ENCODE measurements at regions not wholly inside any gene's neighbourhood (a gene's known extent, or its start where the extent isn't known, plus 50 kb on each side); places are given as distances from the start of the nearest gene placed in this dataset.

DNA sequence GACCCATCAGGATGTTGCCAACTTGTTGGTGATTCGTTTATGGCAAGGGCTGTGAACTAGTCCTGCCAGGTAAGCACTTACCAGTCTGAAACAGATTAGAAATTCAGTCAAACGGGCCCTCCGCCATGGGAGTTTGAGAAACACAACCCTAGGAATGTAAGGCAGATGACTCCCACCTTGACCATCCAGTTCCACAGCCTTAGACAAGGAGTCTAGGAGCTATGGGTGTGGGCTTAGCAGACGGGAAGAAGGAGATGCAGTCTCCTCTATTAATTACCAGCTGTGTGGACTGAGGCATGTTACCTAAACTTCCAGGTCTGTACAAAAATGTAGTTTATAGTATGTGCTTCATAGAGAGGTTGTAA is 319.4 kb upstream of the NCKAP5 start:
- dilution Hi-C loops (cut with HindIII; ENCODE audit: low sequenced_read_pairs, unreplicated experiment), result no loop called here
- no peak for ATAC-seq (ENCODE audit: low read depth)
- peak overlapping the region; percentile 90 for H4K91ac ChIP-seq (ENCODE audit: insufficient read depth, low read depth, low read length)
- H3K4me1 ChIP-seq (ENCODE audit: control insufficient read depth, insufficient read depth, low read length), result peaks cover 22% of the 10 kb centered on the region
- no peak overlapping the region for H3K4me2 ChIP-seq (ENCODE audit: low read depth, low read length)
- H3K9me1 ChIP-seq (ENCODE audit: insufficient read depth, low read length), result peaks cover 8% of the 10 kb centered on the region; the same call in 1 of the 2 replicates
- no peak overlapping the region for H3K9ac ChIP-seq (ENCODE audit: low read depth, low read length)
- H2BK20ac ChIP-seq (ENCODE audit: low read depth, low read length), result peak overlapping the region; percentile 89
- H3K27ac ChIP-seq (ENCODE audit: insufficient read depth, low read length), result peak overlapping the region; percentile 71; the same call in 1 of the 2 replicates
- H4K20me1 ChIP-seq (ENCODE audit: insufficient read depth, low read length), result no peaks in the 10 kb centered on the region
- TF ChIP-seq SMC3 (IDR thresholded peaks at IDR 0.05; ENCODE audit: low read depth, low read length) (no peak), CHD1 (IDR thresholded peaks at IDR 0.05; ENCODE audit: low read depth, low read length) (no peak), RFX5 (IDR thresholded peaks at IDR 0.05; ENCODE audit: low read depth, low read length) (no peak), BHLHE40 (IDR thresholded peaks at IDR 0.05; ENCODE audit: low read depth, low read length) (no peak), RAD21 (IDR thresholded peaks at IDR 0.05; ENCODE audit: low read length) (no peak), RCOR1 (IDR thresholded peaks at IDR 0.05; ENCODE audit: insufficient replicate concordance, low read length) (no peak), FOS (IDR thresholded peaks at IDR 0.05; ENCODE audit: low read depth, low read length) (no peak), NFE2L2 (IDR thresholded peaks at IDR 0.05; ENCODE audit: low read depth, low read length) (no peak), POLR2A (IDR thresholded peaks at IDR 0.05; ENCODE audit: low read depth, low read length) (no peak), CEBPB (IDR thresholded peaks at IDR 0.05; ENCODE audit: low read depth, low read length) (no peak), MAFK (IDR thresholded peaks at IDR 0.05; ENCODE audit: low read depth, low read length) (no peak), MXI1 (IDR thresholded peaks at IDR 0.05; ENCODE audit: borderline replicate concordance, low read depth, low read length) (no peak)
- TF ChIP-seq, protein P1, sequence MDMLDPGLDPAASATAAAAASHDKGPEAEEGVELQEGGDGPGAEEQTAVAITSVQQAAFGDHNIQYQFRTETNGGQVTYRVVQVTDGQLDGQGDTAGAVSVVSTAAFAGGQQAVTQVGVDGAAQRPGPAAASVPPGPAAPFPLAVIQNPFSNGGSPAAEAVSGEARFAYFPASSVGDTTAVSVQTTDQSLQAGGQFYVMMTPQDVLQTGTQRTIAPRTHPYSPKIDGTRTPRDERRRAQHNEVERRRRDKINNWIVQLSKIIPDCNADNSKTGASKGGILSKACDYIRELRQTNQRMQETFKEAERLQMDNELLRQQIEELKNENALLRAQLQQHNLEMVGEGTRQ (IDR thresholded peaks at IDR 0.05; ENCODE audit: low read depth, low read length), result no peak
- H3K18ac ChIP-seq (ENCODE audit: low read depth, low read length), result peak overlapping the region; percentile 95
- no peak for DNase-seq
- H2AK5ac ChIP-seq (ENCODE audit: low read depth, low read length), result peak overlapping the region; percentile 91
- H2AK9ac ChIP-seq (replicated peaks; ENCODE audit: low read depth, low read length, poor library complexity), result peak overlapping the region; percentile 67
- peak overlapping the region; percentile 75; the same call in 2 of the 3 replicates for H2BK15ac ChIP-seq (ENCODE audit: low read depth, low read length)
- no peak overlapping the region for H2AFZ ChIP-seq (replicated peaks; ENCODE audit: low read length, poor library complexity)
- H3K36me3 ChIP-seq (ENCODE audit: control insufficient read depth, insufficient read depth, low read length), result no peaks in the 10 kb centered on the region
- peak overlapping the region; percentile 80 for H2BK5ac ChIP-seq (ENCODE audit: low read depth, low read length, poor library complexity, severe bottlenecking)
- H3K79me1 ChIP-seq (ENCODE audit: low read depth in 1 of 2, low read length in 2 of 2), result no peaks in the 10 kb centered on the region
- peak overlapping the region; percentile 93 for H4K5ac ChIP-seq (ENCODE audit: low read depth, low read length)
- peak overlapping the region; percentile 92 for H3K14ac ChIP-seq (replicated peaks; ENCODE audit: low read depth, low read length)
- ChIA-PET CTCF (interaction anchor here (1.0 to 5.4 kb wide), 11 partner anchors 185 to 564 kb away, joined by 3 to 22 read pairs (median 5); no protein-coding TSS in a partner anchor), POLR2A (ENCODE audit: unreplicated experiment) (no interaction called here)
- in situ Hi-C loops (cut with MboI; ENCODE audit: low sequenced_read_pairs), result loop anchor here (10.0 to 25.0 kb wide), 4 partner anchors 350 to 1025 kb away; partner anchors contain the start of gene CCNT2
- H3K4me3 ChIP-seq (ENCODE audit: insufficient read depth, low read depth, low read length), result no peak overlapping the region
- H3K4ac ChIP-seq (ENCODE audit: low read depth, low read length), result peak overlapping the region; percentile 97
- H3K56ac ChIP-seq (ENCODE audit: extremely low read depth, insufficient read depth, low read length), result 0 out of 2 replicates have a peak overlapping the region, but pooled peaks have one; percentile 1
- no TSS peak for BruUV-seq (replicated peaks)
- intact Hi-C loops (cut with micrococcal nuclease), result loop anchor here (2.0 to 10.0 kb wide), 4 partner anchors 320 to 563 kb away; no protein-coding TSS in a partner anchor
- 60% methylated on average over 1 of the region's 4 CpGs; no CpG with 5 or more reads in 1 of the 2 experiments for WGBS, 2 experiments (ENCODE audit: extremely low coverage in 2 of 2, insufficient read length in 1 of 2)
- peak overlapping the region; percentile 89 for H3K23ac ChIP-seq (ENCODE audit: low read depth, low read length)
- no peaks in the 10 kb centered on the region for H3K27me3 ChIP-seq (ENCODE audit: control insufficient read depth, insufficient read depth, low read length)
- peak overlapping the region; percentile 61 to 88; a peak in 3 of 4 replicates for H4K8ac ChIP-seq (ENCODE audit: low read depth in 2 of 2, low read length in 2 of 2)
- H2BK120ac ChIP-seq (ENCODE audit: low read depth, low read length), result peak overlapping the region; percentile 97
- no peaks in the 10 kb centered on the region for H3K9me3 ChIP-seq (ENCODE audit: control insufficient read depth, insufficient read depth, low read length)
